SK-N-SH (cell line): ENCODE measurements at regions not wholly inside any gene's neighbourhood (a gene's known extent, or its start where the extent isn't known, plus 50 kb on each side); places are given as distances from the start of the nearest gene placed in this dataset.
"Not testable (repeated sequence)": the region's sequence is repeated elsewhere in the genome, so short reads cannot be mapped to it uniquely, and the experiment has no call there.

Source experiments
- CTCF ChIA-PET: fragments of 300-600, 350-600 bp; formaldehyde crosslinking; extraction: SDS; loops from one replicate; lab custom pipeline; 2021; lab: Yijun Ruan, JAX
- POLR2A ChIA-PET: fragments of 350-600 bp; sonication (Branson Sonifier 250); formaldehyde crosslinking; extraction: SDS; loops from one replicate; lab custom pipeline; 2020; ENCODE audit warnings: antibody characterized with exemption, inconsistent platforms; lab: Yijun Ruan, JAX
- DNase-seq: peaks from one replicate; pipeline ENCODE4 v3.0.0; 2012
- H2AFZ ChIP-seq: fragments of 200-600 bp; sonication (generic); 2 replicates; pipeline ENCODE4 v1.8.1; 2016; ENCODE audit warnings: antibody characterized with exemption, mild to moderate bottlenecking, low read depth
- H3F3A ChIP-seq: fragments of 200-600 bp; sonication (generic); replicated peaks from 2 replicates; pipeline ENCODE3; 2016; ENCODE audit warnings: antibody characterized with exemption, mild to moderate bottlenecking; ENCODE audit not compliant: insufficient read depth
- H3K27ac ChIP-seq, 2 experiments: fragments of 200-500 bp in 1 of 2; fragments of 200-600 bp in 1 of 2; sonication (Bioruptor generic) in 1 of 2; sonication (generic), shearing (Covaris generic) in 1 of 2; 2 replicates each; pipeline versions ENCODE4 v1.5.1 to v1.6.1; 2014 to 2016; ENCODE audit warnings: low read depth in 2 of 2, inconsistent platforms in 1 of 2, low read length in 1 of 2, mild to moderate bottlenecking in 1 of 2, mixed read lengths in 1 of 2
- H3K27me3 ChIP-seq: fragments of 200-600 bp; sonication (generic), shearing (Covaris generic); 2 replicates; pipeline ENCODE4 v1.6.1; 2016; ENCODE audit warnings: mixed run types; ENCODE audit not compliant: insufficient read depth
- H3K36me3 ChIP-seq, 2 experiments: fragments of 200-500 bp in 1 of 2; fragments of 200-600 bp in 1 of 2; sonication (Bioruptor generic) in 1 of 2; sonication (generic) in 1 of 2; replicated peaks in 1 of 2; 2 replicates each; pipeline versions ENCODE3 to v1.5.1; 2014 to 2016; ENCODE audit warnings: low read length in 1 of 2, mild to moderate bottlenecking in 1 of 2; ENCODE audit not compliant: insufficient read depth in 2 of 2, control insufficient read depth in 1 of 2
- H3K4me1 ChIP-seq, 2 experiments: fragments of 200-500 bp in 1 of 2; fragments of 200-600 bp in 1 of 2; sonication (Bioruptor generic) in 1 of 2; sonication (generic), shearing (Covaris generic) in 1 of 2; 2 replicates each; pipeline versions ENCODE4 v1.5.1 to v1.6.1; 2014 to 2016; ENCODE audit warnings: low read depth in 1 of 2, low read length in 1 of 2, mixed run types in 1 of 2; ENCODE audit not compliant: insufficient read depth in 2 of 2, control insufficient read depth in 1 of 2
- H3K4me2 ChIP-seq: fragments of 200-600 bp; sonication (generic), shearing (Covaris generic); 2 replicates; pipeline ENCODE4 v1.6.1; 2017; ENCODE audit warnings: mixed run types
- H3K4me3 ChIP-seq, 2 experiments: fragments of 200-500 bp in 1 of 2; fragments of 200-600 bp in 1 of 2; sonication (Bioruptor generic) in 1 of 2; sonication (generic), shearing (Covaris generic) in 1 of 2; 2 replicates each; pipeline versions ENCODE4 v1.5.1 to v1.8.1; 2014 to 2016; ENCODE audit warnings: low read depth in 2 of 2, inconsistent platforms in 1 of 2, low read length in 1 of 2, mild to moderate bottlenecking in 1 of 2, mixed read lengths in 1 of 2, moderate library complexity in 1 of 2
- H3K79me2 ChIP-seq: fragments of 200-600 bp; sonication (generic); 2 replicates; pipeline ENCODE4 v1.8.1; 2017; ENCODE audit warnings: mild to moderate bottlenecking; ENCODE audit not compliant: insufficient read depth
- H3K9ac ChIP-seq: fragments of 200-600 bp; sonication (generic); 2 replicates; pipeline ENCODE4 v1.6.1; 2017; ENCODE audit warnings: mixed run types
- H3K9me2 ChIP-seq: fragments of 200-600 bp; sonication (generic); 2 replicates; pipeline ENCODE4 v1.6.1; 2017; ENCODE audit warnings: mixed run types
- H3K9me3 ChIP-seq: fragments of 200-600 bp; sonication (generic); 2 replicates; pipeline ENCODE4 v1.6.1; 2017; ENCODE audit warnings: mixed run types, mild to moderate bottlenecking, moderate library complexity
- H4K20me1 ChIP-seq: fragments of 200-600 bp; sonication (generic); 2 replicates; pipeline ENCODE4 v1.6.1; 2017; ENCODE audit warnings: mild to moderate bottlenecking, mixed run types; ENCODE audit not compliant: insufficient read depth
- CHD2 ChIP-seq: fragments of 150-350 bp; IDR thresholded peaks from 2 replicates; pipeline ENCODE4 v1.6.1; 2018; ENCODE audit warnings: low read length; ENCODE audit not compliant: partially characterized antibody
- ELF1 ChIP-seq: IDR thresholded peaks from 2 replicates; pipeline ENCODE4 v1.4.0; 2012
- EP300 ChIP-seq, 2 experiments: IDR thresholded peaks; 2 replicates each; pipeline versions ENCODE4 v1.4.0 to v1.6.1; 2012; ENCODE audit warnings: borderline replicate concordance in 1 of 2, low read depth in 1 of 2, low read length in 1 of 2
- EZH2phosphoT487 ChIP-seq: fragments of 200-600 bp; sonication (generic); IDR thresholded peaks from 2 replicates; pipeline ENCODE4 v1.6.1; 2017; ENCODE audit warnings: low read depth, mixed run types, mild to moderate bottlenecking, antibody characterized with exemption, moderate library complexity, borderline replicate concordance
- FOSL2 ChIP-seq: IDR thresholded peaks from 2 replicates; pipeline ENCODE4 v1.4.0; 2012; ENCODE audit warnings: low read depth, mild to moderate bottlenecking, moderate library complexity, borderline replicate concordance
- GABPA ChIP-seq: IDR thresholded peaks from 2 replicates; pipeline ENCODE4 v1.4.0; 2012; ENCODE audit warnings: low read depth, mild to moderate bottlenecking
- GATA2 ChIP-seq: sonication (generic); formaldehyde crosslinking; IDR thresholded peaks from 2 replicates; pipeline ENCODE4 v1.5.0; 2020; ENCODE audit warnings: mild to moderate bottlenecking, missing genetic modification reagents
- POLR2AphosphoS5 ChIP-seq: IDR thresholded peaks from 2 replicates; pipeline ENCODE4 v1.6.1; 2012; ENCODE audit warnings: low read depth, low read length
- RCOR1 ChIP-seq: fragments of 150-350 bp; IDR thresholded peaks from 2 replicates; pipeline ENCODE4 v1.6.1; 2017; ENCODE audit warnings: antibody characterized with exemption, low read length
- REST ChIP-seq: IDR thresholded peaks from 2 replicates; pipeline ENCODE4 v1.6.1; 2012; ENCODE audit warnings: mild to moderate bottlenecking, low read depth, low read length, moderate library complexity
- SIN3A ChIP-seq: IDR thresholded peaks from 2 replicates; pipeline ENCODE4 v1.6.1; 2012; ENCODE audit warnings: low read depth, mild to moderate bottlenecking, low read length, moderate library complexity, borderline replicate concordance
- TCF12 ChIP-seq: IDR thresholded peaks from 2 replicates; pipeline ENCODE4 v1.4.0; 2012
- TEAD4 ChIP-seq: IDR thresholded peaks from 2 replicates; pipeline ENCODE4 v1.4.0; 2012; ENCODE audit warnings: mild to moderate bottlenecking, borderline replicate concordance; ENCODE audit not compliant: insufficient read depth
- ZBTB33 ChIP-seq: IDR thresholded peaks from 2 replicates; pipeline ENCODE4 v1.4.0; 2012; ENCODE audit warnings: low read depth, borderline replicate concordance
- WGBS: methylation state at CpG from one replicate; pipeline ENCODE4 v1.1.6; 2017; ENCODE audit warnings: low lambda C conversion rate; 5-methylcytosine and 5-hydroxymethylcytosine counted together

DNA sequence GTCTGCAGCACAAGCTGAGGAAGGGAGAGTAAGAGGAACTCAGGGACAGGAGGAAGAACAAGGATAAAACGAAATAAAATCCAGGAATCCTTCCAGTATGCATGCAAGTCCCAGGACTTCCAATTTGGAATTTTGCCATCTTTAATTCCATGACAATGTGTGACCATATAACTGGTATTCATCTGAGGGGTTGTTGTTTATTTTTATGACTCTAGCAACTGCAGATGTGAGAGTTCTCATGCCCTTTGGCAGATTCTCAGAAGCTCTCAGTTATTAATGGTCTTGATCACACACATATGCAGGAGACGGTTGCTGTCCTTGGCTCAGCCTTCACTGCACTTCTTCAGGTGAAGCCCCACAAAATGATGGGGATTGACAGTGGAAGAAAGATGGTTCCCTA is 148.2 kb downstream of the SMIM20 start:
- no peaks in the 10 kb centered on the region for H3K9me3 ChIP-seq
- CTCF ChIA-PET, result interaction anchor here (0.6 to 2.0 kb wide), 4 partner anchors 12 to 349 kb away, joined by 3 to 7 read pairs (median 5); no protein-coding TSS in a partner anchor
- H3K79me2 ChIP-seq, result no peaks in the 10 kb centered on the region
- no peaks in the 10 kb centered on the region for H4K20me1 ChIP-seq
- no peak overlapping the region for H3K4me3 ChIP-seq
- no peaks in the 10 kb centered on the region for H3F3A ChIP-seq
- H3K36me3 ChIP-seq, result no peaks in the 10 kb centered on the region
- H2AFZ ChIP-seq, result no peak overlapping the region
- TF ChIP-seq CHD2 (no peak), GATA2 (CRISPR knock-in tag) (no peak), ZBTB33 (no peak), EZH2phosphoT487 (no peak), ELF1 (no peak), POLR2AphosphoS5 (no peak), FOSL2 (no peak), REST (no peak), SIN3A (no peak), RCOR1 (no peak), GABPA (no peak), TEAD4 (no peak), EP300 (IDR thresholded peaks at IDR 0.05; ENCODE audit: borderline replicate concordance in 1 of 2, low read depth in 1 of 2, low read length in 1 of 2) (no peak), TCF12 (no peak)
- TF ChIP-seq, all 33 proteins: peak for 0
- Histone ChIP-seq H3K27ac (no peak overlapping the region), H3K27me3 (no peaks in the 10 kb centered on the region; the same call in 1 of the 2 replicates), H3K4me2 (no peak overlapping the region), H3K9ac (no peak overlapping the region), H3K9me2 (no peaks in the 10 kb centered on the region), H3K4me1 (peaks cover 0 to 5% of the 10 kb centered on the region in 2 experiments; a peak in 1 of 4 replicates)
- 51% methylated on average over 2 of the region's 2 CpGs for WGBS
- POLR2A ChIA-PET, result no interaction called here
- no peak for DNase-seq

- H3K27ac ChIP-seq, H3K27me3 ChIP-seq, H3K4me2 ChIP-seq, DNase-seq, H3K79me2 ChIP-seq, H2AFZ ChIP-seq, H3K9me2 ChIP-seq, H3K9ac ChIP-seq, H3K4me3 ChIP-seq, H3K9me3 ChIP-seq, H3F3A ChIP-seq, H3K4me1 ChIP-seq, POLR2A ChIA-PET, H3K36me3 ChIP-seq, H4K20me1 ChIP-seq: not testable (repeated sequence)
- CTCF ChIA-PET, result interaction anchor here (0.7 kb wide), 2 partner anchors 18 to 347 kb away, joined by 3 read pairs; no protein-coding TSS in a partner anchor
- WGBS, result no CpG with 5 or more reads among the region's 34 CpGs
Measured at GRCh38 chr4:26064009-26064408, 150.0 kb downstream of the SMIM20 start.
